Loucy (cell line): ENCODE measurements at regions not wholly inside any gene's neighbourhood (a gene's known extent, or its start where the extent isn't known, plus 50 kb on each side); places are given as distances from the start of the nearest gene placed in this dataset.

ENCODE experiments used
- H2AFZ ChIP-seq: fragments of 200-600 bp; sonication (generic); 2 replicates; pipeline ENCODE4 v1.6.0; 2016; ENCODE audit warnings: antibody characterized with exemption, mild to moderate bottlenecking, low read length, moderate library complexity
- H3F3A ChIP-seq: fragments of 200-600 bp; 2 replicates; pipeline ENCODE4 v1.6.0; 2016; ENCODE audit warnings: antibody characterized with exemption, low read depth, mild to moderate bottlenecking
- H3K27me3 ChIP-seq: fragments of 200-600 bp; sonication (generic); 2 replicates; pipeline ENCODE4 v1.6.1; 2014; ENCODE audit warnings: low read length, mild to moderate bottlenecking; ENCODE audit not compliant: insufficient read depth, poor library complexity, severe bottlenecking
- H3K36me3 ChIP-seq: fragments of 200-600 bp; sonication (generic); 2 replicates; pipeline ENCODE4 v1.6.1; 2016; ENCODE audit warnings: low read length; ENCODE audit not compliant: insufficient read depth
- H3K4me1 ChIP-seq: fragments of 200-600 bp; sonication (generic); 2 replicates; pipeline ENCODE4 v1.5.1; 2014; ENCODE audit warnings: low read length, mild to moderate bottlenecking; ENCODE audit not compliant: insufficient read depth, poor library complexity, severe bottlenecking
- H3K4me2 ChIP-seq: fragments of 200-600 bp; sonication (generic); 2 replicates; pipeline ENCODE4 v1.6.0; 2014; ENCODE audit warnings: antibody characterized with exemption, low read length, low read depth, mild to moderate bottlenecking; ENCODE audit not compliant: poor library complexity, severe bottlenecking
- H3K4me3 ChIP-seq: fragments of 200-600 bp; sonication (generic); 2 replicates; pipeline ENCODE4 v1.5.1; 2014; ENCODE audit warnings: low read length, mild to moderate bottlenecking, mixed read lengths; ENCODE audit not compliant: poor library complexity, severe bottlenecking
- H3K79me2 ChIP-seq: fragments of 200-600 bp; sonication (generic); 2 replicates; pipeline ENCODE4 v1.6.1; 2014; ENCODE audit warnings: low read length; ENCODE audit not compliant: insufficient read depth
- H3K9ac ChIP-seq: fragments of 200-600 bp; sonication (generic); 2 replicates; pipeline ENCODE4 v1.6.0; 2014; ENCODE audit warnings: mild to moderate bottlenecking, low read depth, low read length, moderate library complexity; ENCODE audit not compliant: poor library complexity, severe bottlenecking
- H3K9me2 ChIP-seq: fragments of 200-600 bp; sonication (generic); replicated peaks from 2 replicates; pipeline ENCODE4 v1.6.1; 2016; ENCODE audit warnings: low read depth, low read length, mixed read lengths
- H3K9me3 ChIP-seq: fragments of 200-600 bp; sonication (generic); 2 replicates; pipeline ENCODE4 v1.6.1; 2014; ENCODE audit warnings: mild to moderate bottlenecking, antibody characterized with exemption, low read length, low read depth; ENCODE audit not compliant: insufficient read depth
- H4K20me1 ChIP-seq: fragments of 200-600 bp; sonication (generic); 2 replicates; pipeline ENCODE4 v1.6.0; 2014; ENCODE audit warnings: antibody characterized with exemption, low read length, mild to moderate bottlenecking; ENCODE audit not compliant: insufficient read depth, poor library complexity, severe bottlenecking
- CTCF ChIP-seq: fragments of 200-600 bp; sonication (generic); conservative IDR thresholded peaks from 2 replicates; pipeline ENCODE4 v1.5.1; 2014; ENCODE audit warnings: mild to moderate bottlenecking, antibody characterized with exemption, low read length
- EZH2phosphoT487 ChIP-seq: fragments of 200-600 bp; IDR thresholded peaks from 2 replicates; pipeline ENCODE4 v1.6.1; 2018; ENCODE audit warnings: antibody characterized with exemption, mild to moderate bottlenecking, moderate library complexity, borderline replicate concordance

- Histone ChIP-seq H3K4me1 (no peaks in the 10 kb centered on the region), H2AFZ (no peak overlapping the region)
These were observed 195.0 kb downstream of the FOXL1 start for GRCh38 chr16:86773354-86773715.

GRCh38 chr16:86774931-86775330 lies 196.6 kb downstream of the FOXL1 start:
- H3K9me3 ChIP-seq, result no peaks in the 10 kb centered on the region
- no peaks in the 10 kb centered on the region for H3K36me3 ChIP-seq
- no peak overlapping the region for H2AFZ ChIP-seq
- no peaks in the 10 kb centered on the region for H3F3A ChIP-seq
- H3K4me2 ChIP-seq, result no peak overlapping the region
- no peaks in the 10 kb centered on the region for H3K79me2 ChIP-seq
- H3K9me2 ChIP-seq, result no peaks in the 10 kb centered on the region
- H4K20me1 ChIP-seq, result no peaks in the 10 kb centered on the region
- no peak overlapping the region for H3K9ac ChIP-seq
- H3K4me3 ChIP-seq, result no peak overlapping the region
- H3K4me1 ChIP-seq, result no peaks in the 10 kb centered on the region
- TF ChIP-seq EZH2phosphoT487 (no peak), CTCF (no peak)
- no peaks in the 10 kb centered on the region for H3K27me3 ChIP-seq

More at GRCh38 chr16:86773354-86773715, 195.0 kb downstream of the FOXL1 start:
- Histone ChIP-seq H3K27me3 (no peaks in the 10 kb centered on the region), H3K4me3 (no peak overlapping the region), H3K9me2 (no peaks in the 10 kb centered on the region), H3K9ac (no peak overlapping the region), H3K79me2 (no peaks in the 10 kb centered on the region), H3F3A (no peaks in the 10 kb centered on the region), H3K36me3 (no peaks in the 10 kb centered on the region), H4K20me1 (no peaks in the 10 kb centered on the region), H3K9me3 (no peaks in the 10 kb centered on the region), H3K4me2 (no peak overlapping the region)
- no peak for TF ChIP-seq CTCF
- TF ChIP-seq EZH2phosphoT487, result no peak

DNA sequence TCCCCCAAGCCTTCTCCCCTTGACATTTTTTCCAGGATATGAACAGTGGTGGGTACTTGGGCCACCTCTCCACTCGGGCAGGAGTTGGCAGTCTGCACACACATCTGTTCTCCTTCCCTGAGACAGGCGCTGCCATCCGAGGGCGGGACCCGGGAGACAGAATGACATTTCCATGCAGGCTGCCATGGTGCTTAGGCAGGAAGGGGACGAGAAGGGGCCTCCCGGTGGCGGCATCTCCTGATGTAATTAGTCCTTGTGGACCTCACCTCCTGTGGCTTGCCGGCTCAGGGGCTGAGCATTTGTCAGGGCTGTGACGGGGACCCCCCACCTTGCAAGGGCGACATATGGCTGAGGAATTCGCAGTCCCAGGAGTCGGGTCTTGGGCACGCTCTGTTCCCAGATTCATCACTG lies 197.2 kb downstream of the FOXL1 start:
- Histone ChIP-seq H3K4me2 (no peak overlapping the region), H3K4me3 (no peak overlapping the region), H3K9me3 (no peaks in the 10 kb centered on the region), H4K20me1 (no peaks in the 10 kb centered on the region), H3K9ac (no peak overlapping the region), H3K36me3 (no peaks in the 10 kb centered on the region), H3K79me2 (no peaks in the 10 kb centered on the region), H3K27me3 (no peaks in the 10 kb centered on the region), H2AFZ (no peak overlapping the region), H3K9me2 (no peaks in the 10 kb centered on the region), H3K4me1 (no peaks in the 10 kb centered on the region), H3F3A (no peaks in the 10 kb centered on the region)
- TF ChIP-seq CTCF (no peak), EZH2phosphoT487 (no peak)
